OCI-LY7 (cell line): ENCODE measurements at regions not wholly inside any gene's neighbourhood (a gene's known extent, or its start where the extent isn't known, plus 50 kb on each side); places are given as distances from the start of the nearest gene placed in this dataset.

Experiments used
- BruUV-seq: library from RNA; stranded (reverse); fragments of 400-500 nt; replicated peaks from 2 replicates; lab custom pipeline; 2021; lab: Mats Ljungman, UMichigan
- CTCF ChIA-PET: fragments of 300-600 bp; sonication (Branson Sonifier 250); formaldehyde crosslinking; loops from one replicate; lab custom pipeline; 2022; ENCODE audit warnings: antibody characterized with exemption; ENCODE audit not compliant: unreplicated experiment; lab: Charles Lee
- POLR2A ChIA-PET: fragments of 300-600 bp; sonication (Branson Sonifier 250); formaldehyde crosslinking; loops from one replicate; lab custom pipeline; 2022; ENCODE audit warnings: antibody characterized with exemption; lab: Charles Lee
- DNase-seq: peaks from one replicate; pipeline ENCODE4 v3.0.0-alpha.2; 2015; ENCODE audit warnings: low spot score
- H2AFZ ChIP-seq: fragments of 200-600 bp; sonication (generic), shearing (Covaris generic); 2 replicates; pipeline ENCODE4 v1.6.1; 2014; ENCODE audit warnings: mild to moderate bottlenecking, antibody characterized with exemption, low read length, moderate library complexity
- H3K27ac ChIP-seq: fragments of 200-600 bp; sonication (generic); 2 replicates; pipeline ENCODE4 v1.5.1; 2014; ENCODE audit warnings: mixed run types, low read depth, mild to moderate bottlenecking, moderate library complexity, low read length, inconsistent platforms; ENCODE audit not compliant: poor library complexity, severe bottlenecking
- H3K36me3 ChIP-seq: fragments of 200-600 bp; sonication (generic); 2 replicates; pipeline ENCODE4 v1.6.1; 2014; ENCODE audit warnings: mild to moderate bottlenecking, antibody characterized with exemption, low read length, moderate library complexity, mixed read lengths; ENCODE audit not compliant: insufficient read depth
- H3K4me1 ChIP-seq: fragments of 200-600 bp; sonication (generic); 2 replicates; pipeline ENCODE4 v1.5.1; 2014; ENCODE audit warnings: mild to moderate bottlenecking, low read length; ENCODE audit not compliant: insufficient read depth, poor library complexity, severe bottlenecking
- H3K4me2 ChIP-seq: fragments of 200-600 bp; sonication (generic); 2 replicates; pipeline ENCODE4 v1.6.1; 2014; ENCODE audit warnings: mild to moderate bottlenecking, low read length
- H3K4me3 ChIP-seq: fragments of 200-600 bp; sonication (generic); 2 replicates; pipeline ENCODE4 v1.5.1; 2014; ENCODE audit warnings: mild to moderate bottlenecking, low read depth, low read length; ENCODE audit not compliant: poor library complexity, severe bottlenecking
- H3K79me2 ChIP-seq: fragments of 200-600 bp; sonication (generic); 2 replicates; pipeline ENCODE4 v1.6.1; 2016; ENCODE audit warnings: low read depth, mild to moderate bottlenecking, low read length, moderate library complexity, mixed read lengths; ENCODE audit not compliant: insufficient read depth
- H3K9me2 ChIP-seq: fragments of 200-600 bp; sonication (generic); 2 replicates; pipeline ENCODE4 v1.6.1; 2016; ENCODE audit warnings: mild to moderate bottlenecking, low read length, mixed read lengths; ENCODE audit not compliant: insufficient read depth
- H3K9me3 ChIP-seq: fragments of 200-600 bp; sonication (generic); 2 replicates; pipeline ENCODE4 v1.6.1; 2014; ENCODE audit warnings: mild to moderate bottlenecking, mixed run types, low read length, mixed read lengths
- H4K20me1 ChIP-seq: fragments of 200-600 bp; sonication (generic); 2 replicates; pipeline ENCODE4 v1.6.1; 2014; ENCODE audit warnings: mild to moderate bottlenecking, antibody characterized with exemption, low read length, moderate library complexity, mixed read lengths; ENCODE audit not compliant: insufficient read depth
- EZH2phosphoT487 ChIP-seq: fragments of 200-600 bp; sonication (generic); IDR thresholded peaks from 2 replicates; pipeline ENCODE4 v1.6.1; 2018; ENCODE audit warnings: low read depth, borderline replicate concordance, mild to moderate bottlenecking, mixed run types, antibody characterized with exemption, low read length, moderate library complexity, mixed read lengths
- intact Hi-C: fragments of 100-400 bp; cut with micrococcal nuclease; formaldehyde crosslinking; loops from one replicate; pipeline ENCODE4 v1.10.0; 2022; ENCODE audit not compliant: unreplicated experiment
- TF ChIP-seq, protein P1 (sequence below): fragments of 200-600 bp; sonication (generic); conservative IDR thresholded peaks from 2 replicates; pipeline ENCODE4 v1.5.1; 2014; ENCODE audit warnings: mild to moderate bottlenecking, antibody characterized with exemption, low read length, moderate library complexity, mixed read lengths

DNA sequence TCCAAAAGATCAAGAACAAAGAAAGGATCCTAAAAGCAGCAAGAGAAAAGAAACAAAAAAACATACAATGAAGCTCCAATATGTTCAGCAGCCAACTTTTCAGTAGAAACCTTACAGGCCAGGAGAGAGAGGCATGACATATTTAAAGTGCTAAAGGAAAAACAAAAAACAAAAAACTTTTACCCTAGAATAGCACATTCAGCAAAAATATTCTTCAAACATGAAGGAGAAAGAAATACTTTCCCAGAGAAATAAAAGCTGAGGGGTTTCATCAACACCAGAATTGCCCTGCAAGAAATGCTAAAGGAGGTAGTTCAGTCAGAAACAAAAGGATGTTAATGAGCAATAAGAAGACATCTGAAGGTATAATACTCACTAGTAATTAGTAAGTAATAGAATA lies 753.5 kb upstream of the POT1 start:
- no peaks in the 10 kb centered on the region for H4K20me1 ChIP-seq
- no peaks in the 10 kb centered on the region for H3K4me1 ChIP-seq
- DNase-seq: no peak
- H3K36me3 ChIP-seq: no peaks in the 10 kb centered on the region
- no peaks in the 10 kb centered on the region for H3K9me2 ChIP-seq
- no peak overlapping the region for H3K4me3 ChIP-seq
- H3K9me3 ChIP-seq: no peaks in the 10 kb centered on the region
- intact Hi-C loops: no loop called here
- CTCF ChIA-PET: no interaction called here
- TF ChIP-seq, protein P1, sequence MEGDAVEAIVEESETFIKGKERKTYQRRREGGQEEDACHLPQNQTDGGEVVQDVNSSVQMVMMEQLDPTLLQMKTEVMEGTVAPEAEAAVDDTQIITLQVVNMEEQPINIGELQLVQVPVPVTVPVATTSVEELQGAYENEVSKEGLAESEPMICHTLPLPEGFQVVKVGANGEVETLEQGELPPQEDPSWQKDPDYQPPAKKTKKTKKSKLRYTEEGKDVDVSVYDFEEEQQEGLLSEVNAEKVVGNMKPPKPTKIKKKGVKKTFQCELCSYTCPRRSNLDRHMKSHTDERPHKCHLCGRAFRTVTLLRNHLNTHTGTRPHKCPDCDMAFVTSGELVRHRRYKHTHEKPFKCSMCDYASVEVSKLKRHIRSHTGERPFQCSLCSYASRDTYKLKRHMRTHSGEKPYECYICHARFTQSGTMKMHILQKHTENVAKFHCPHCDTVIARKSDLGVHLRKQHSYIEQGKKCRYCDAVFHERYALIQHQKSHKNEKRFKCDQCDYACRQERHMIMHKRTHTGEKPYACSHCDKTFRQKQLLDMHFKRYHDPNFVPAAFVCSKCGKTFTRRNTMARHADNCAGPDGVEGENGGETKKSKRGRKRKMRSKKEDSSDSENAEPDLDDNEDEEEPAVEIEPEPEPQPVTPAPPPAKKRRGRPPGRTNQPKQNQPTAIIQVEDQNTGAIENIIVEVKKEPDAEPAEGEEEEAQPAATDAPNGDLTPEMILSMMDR: no peak
- no peak for TF ChIP-seq EZH2phosphoT487
- POLR2A ChIA-PET: no interaction called here
- H3K4me2 ChIP-seq: no peak overlapping the region
- no TSS peak for BruUV-seq
- H3K27ac ChIP-seq: no peak overlapping the region
- H2AFZ ChIP-seq: no peak overlapping the region
- no peaks in the 10 kb centered on the region for H3K79me2 ChIP-seq

DNA sequence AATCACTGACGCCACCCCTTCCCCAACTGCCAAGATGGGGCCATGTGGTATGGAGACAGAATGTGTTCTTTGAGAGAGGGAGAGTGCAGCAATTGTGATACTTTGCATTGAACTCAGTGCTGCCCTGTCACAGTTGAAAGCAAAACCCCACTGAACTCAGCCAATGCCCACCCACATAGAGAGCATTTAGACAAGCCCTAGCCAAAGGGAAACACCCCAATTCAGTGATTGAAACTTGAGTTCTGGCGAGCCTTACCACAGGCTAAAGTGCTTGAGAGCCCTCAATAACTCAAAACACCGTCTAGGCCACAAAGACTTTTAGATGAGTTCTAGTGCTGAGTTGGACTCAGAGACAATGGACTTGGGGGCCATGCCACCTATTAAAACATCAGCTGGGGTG lies 751.9 kb upstream of the POT1 start:
- CTCF ChIA-PET: no interaction called here
- Histone ChIP-seq H3K4me2 (no peak overlapping the region), H3K9me3 (no peaks in the 10 kb centered on the region), H3K4me1 (no peaks in the 10 kb centered on the region), H3K36me3 (no peaks in the 10 kb centered on the region), H4K20me1 (no peaks in the 10 kb centered on the region), H3K9me2 (no peaks in the 10 kb centered on the region), H3K27ac (no peak overlapping the region), H3K79me2 (no peaks in the 10 kb centered on the region), H3K4me3 (no peak overlapping the region), H2AFZ (no peak overlapping the region; the same call in 1 of the 2 replicates)
- DNase-seq: no peak
- intact Hi-C loops: no loop called here
- BruUV-seq: no TSS peak
- TF ChIP-seq, protein P1: no peak
- TF ChIP-seq EZH2phosphoT487: no peak
- POLR2A ChIA-PET: no interaction called here

DNA sequence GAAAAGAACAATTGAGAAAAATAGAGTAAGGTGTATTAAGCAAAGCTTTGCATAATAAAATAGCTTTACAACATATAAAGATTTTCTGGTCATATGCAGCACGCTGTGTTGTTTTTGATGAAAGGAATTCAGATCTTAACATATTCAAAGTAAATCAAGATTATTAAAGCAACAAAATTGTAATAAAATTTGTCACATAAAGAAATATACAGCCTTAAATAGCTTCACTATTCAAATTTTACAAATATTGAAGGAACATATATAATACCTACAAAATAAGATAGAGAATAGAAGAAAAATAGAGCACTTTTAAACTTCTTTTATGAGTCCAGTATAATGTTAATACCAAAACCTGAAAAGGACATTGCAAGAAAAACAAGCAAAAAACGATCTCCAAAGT lies 749.1 kb upstream of the POT1 start:
- ChIA-PET CTCF (no interaction called here), POLR2A (interaction anchor here (0.6 to 0.8 kb wide), 2 partner anchors 25 to 217 kb away, joined by 3 read pairs; no protein-coding TSS in a partner anchor)
- Histone ChIP-seq H3K4me3 (no peak overlapping the region), H2AFZ (no peak overlapping the region), H3K27ac (no peak overlapping the region), H4K20me1 (no peaks in the 10 kb centered on the region), H3K4me2 (no peak overlapping the region), H3K9me3 (no peaks in the 10 kb centered on the region), H3K9me2 (no peaks in the 10 kb centered on the region), H3K36me3 (no peaks in the 10 kb centered on the region), H3K79me2 (no peaks in the 10 kb centered on the region), H3K4me1 (no peaks in the 10 kb centered on the region)
- intact Hi-C loops: no loop called here
- no peak for DNase-seq
- TF ChIP-seq, protein P1: no peak
- TF ChIP-seq EZH2phosphoT487: no peak
- no TSS peak for BruUV-seq
